ENCODE measurements at regions not wholly inside any gene's neighbourhood (a gene's known extent, or its start where the extent isn't known, plus 50 kb on each side); places are given as distances from the start of the nearest gene placed in this dataset.

DNA sequence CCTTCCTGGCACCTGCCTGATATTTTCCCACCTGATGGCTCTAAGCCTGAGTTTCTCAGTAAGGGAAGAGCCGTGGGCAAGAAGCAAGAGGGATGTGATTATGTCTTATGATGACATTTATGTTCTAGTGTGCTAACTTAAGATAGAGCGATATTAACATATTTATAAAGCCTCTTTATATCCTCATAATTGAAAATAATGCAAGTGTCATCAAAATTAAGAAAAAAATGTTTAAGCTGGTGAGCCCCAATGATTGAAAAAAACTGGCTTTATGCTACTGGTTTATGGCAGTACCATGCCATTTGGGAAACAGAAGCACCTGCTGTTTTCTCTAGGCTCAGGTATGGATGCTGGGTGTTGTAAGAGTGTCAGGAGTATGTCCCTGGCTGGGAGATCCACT is 431.5 kb upstream of the TPM1 start:
- Histone ChIP-seq H3K4me3 (ENCODE audit: low read depth in 1 of 3, low read length in 3 of 3) (no peak overlapping the region), H3K27ac (ENCODE audit: low read depth in 1 of 2, low read length in 2 of 2) (no peak overlapping the region), H3K9me3 (ENCODE audit: control insufficient read depth in 4 of 4, low read length in 3 of 4) (no peaks in the 10 kb centered on the region), H3K27me3 (ENCODE audit: control insufficient read depth in 4 of 4, insufficient read depth in 4 of 4, low read length in 3 of 4) (no peaks in the 10 kb centered on the region), H3K9ac (ENCODE audit: low read depth in 1 of 2, low read length in 2 of 2) (no peak overlapping the region), H3K36me3 (ENCODE audit: control insufficient read depth in 4 of 4, insufficient read depth in 3 of 4, low read depth in 1 of 4, low read length in 3 of 4) (no peaks in the 10 kb centered on the region), H3K4me1 (ENCODE audit: control insufficient read depth in 4 of 4, insufficient read depth in 4 of 4, low read length in 3 of 4) (peaks cover 1 to 6% (median 4%) of the 10 kb centered on the region in 4 donors)
- WGBS: 89% methylated on average over 2 of the region's 2 CpGs
- DNase-seq (ENCODE audit: low spot score): no peak
- TF ChIP-seq, protein P1, sequence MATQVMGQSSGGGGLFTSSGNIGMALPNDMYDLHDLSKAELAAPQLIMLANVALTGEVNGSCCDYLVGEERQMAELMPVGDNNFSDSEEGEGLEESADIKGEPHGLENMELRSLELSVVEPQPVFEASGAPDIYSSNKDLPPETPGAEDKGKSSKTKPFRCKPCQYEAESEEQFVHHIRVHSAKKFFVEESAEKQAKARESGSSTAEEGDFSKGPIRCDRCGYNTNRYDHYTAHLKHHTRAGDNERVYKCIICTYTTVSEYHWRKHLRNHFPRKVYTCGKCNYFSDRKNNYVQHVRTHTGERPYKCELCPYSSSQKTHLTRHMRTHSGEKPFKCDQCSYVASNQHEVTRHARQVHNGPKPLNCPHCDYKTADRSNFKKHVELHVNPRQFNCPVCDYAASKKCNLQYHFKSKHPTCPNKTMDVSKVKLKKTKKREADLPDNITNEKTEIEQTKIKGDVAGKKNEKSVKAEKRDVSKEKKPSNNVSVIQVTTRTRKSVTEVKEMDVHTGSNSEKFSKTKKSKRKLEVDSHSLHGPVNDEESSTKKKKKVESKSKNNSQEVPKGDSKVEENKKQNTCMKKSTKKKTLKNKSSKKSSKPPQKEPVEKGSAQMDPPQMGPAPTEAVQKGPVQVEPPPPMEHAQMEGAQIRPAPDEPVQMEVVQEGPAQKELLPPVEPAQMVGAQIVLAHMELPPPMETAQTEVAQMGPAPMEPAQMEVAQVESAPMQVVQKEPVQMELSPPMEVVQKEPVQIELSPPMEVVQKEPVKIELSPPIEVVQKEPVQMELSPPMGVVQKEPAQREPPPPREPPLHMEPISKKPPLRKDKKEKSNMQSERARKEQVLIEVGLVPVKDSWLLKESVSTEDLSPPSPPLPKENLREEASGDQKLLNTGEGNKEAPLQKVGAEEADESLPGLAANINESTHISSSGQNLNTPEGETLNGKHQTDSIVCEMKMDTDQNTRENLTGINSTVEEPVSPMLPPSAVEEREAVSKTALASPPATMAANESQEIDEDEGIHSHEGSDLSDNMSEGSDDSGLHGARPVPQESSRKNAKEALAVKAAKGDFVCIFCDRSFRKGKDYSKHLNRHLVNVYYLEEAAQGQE (IDR thresholded peaks at IDR 0.05): no peak
- TF ChIP-seq, protein P2, sequence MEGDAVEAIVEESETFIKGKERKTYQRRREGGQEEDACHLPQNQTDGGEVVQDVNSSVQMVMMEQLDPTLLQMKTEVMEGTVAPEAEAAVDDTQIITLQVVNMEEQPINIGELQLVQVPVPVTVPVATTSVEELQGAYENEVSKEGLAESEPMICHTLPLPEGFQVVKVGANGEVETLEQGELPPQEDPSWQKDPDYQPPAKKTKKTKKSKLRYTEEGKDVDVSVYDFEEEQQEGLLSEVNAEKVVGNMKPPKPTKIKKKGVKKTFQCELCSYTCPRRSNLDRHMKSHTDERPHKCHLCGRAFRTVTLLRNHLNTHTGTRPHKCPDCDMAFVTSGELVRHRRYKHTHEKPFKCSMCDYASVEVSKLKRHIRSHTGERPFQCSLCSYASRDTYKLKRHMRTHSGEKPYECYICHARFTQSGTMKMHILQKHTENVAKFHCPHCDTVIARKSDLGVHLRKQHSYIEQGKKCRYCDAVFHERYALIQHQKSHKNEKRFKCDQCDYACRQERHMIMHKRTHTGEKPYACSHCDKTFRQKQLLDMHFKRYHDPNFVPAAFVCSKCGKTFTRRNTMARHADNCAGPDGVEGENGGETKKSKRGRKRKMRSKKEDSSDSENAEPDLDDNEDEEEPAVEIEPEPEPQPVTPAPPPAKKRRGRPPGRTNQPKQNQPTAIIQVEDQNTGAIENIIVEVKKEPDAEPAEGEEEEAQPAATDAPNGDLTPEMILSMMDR (IDR thresholded peaks at IDR 0.05; ENCODE audit: low read depth, low read length, missing input control): no peak
- TF ChIP-seq, protein P3, sequence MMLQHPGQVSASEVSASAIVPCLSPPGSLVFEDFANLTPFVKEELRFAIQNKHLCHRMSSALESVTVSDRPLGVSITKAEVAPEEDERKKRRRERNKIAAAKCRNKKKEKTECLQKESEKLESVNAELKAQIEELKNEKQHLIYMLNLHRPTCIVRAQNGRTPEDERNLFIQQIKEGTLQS (IDR thresholded peaks at IDR 0.05): no peak
- no peak for TF ChIP-seq TAF1 (conservative IDR thresholded peaks at IDR 0.05)
- TF ChIP-seq RAD21 (IDR thresholded peaks at IDR 0.05): no peak
- no peak for TF ChIP-seq HNF4A (conservative IDR thresholded peaks at IDR 0.05)
- TF ChIP-seq GABPA (IDR thresholded peaks at IDR 0.05 in 1 of 2, conservative IDR thresholded peaks at IDR 0.05 in 1 of 2): no peak

DNA sequence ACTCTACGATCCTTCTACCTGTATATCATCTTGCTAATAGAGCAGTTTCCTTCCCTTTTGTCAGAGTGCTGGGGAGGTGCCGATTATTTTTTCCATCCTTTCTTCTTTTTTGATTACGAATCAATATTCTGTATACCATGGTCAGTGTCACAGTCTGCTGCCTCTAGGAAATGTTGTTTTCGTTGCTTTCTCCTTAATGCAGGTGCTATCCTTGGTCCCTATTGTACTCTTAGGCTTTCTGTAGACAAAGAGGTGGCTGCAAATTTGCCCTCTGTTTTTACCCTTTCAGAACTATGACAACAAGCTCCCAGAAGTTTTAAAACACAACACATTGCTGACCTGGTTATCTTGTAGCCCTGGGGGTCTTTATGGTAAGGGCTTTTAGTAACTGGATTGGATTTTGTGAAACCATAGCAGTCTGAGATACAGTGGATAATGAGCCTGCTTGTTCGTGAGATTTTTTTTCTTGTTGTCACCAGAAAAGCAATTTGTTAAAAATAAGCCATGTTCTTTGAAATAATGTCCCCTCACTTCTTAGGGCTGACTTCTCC is 430.3 kb upstream of the TPM1 start:
- Histone ChIP-seq H3K27me3 (ENCODE audit: control insufficient read depth in 4 of 4, insufficient read depth in 4 of 4, low read length in 3 of 4) (no peaks in the 10 kb centered on the region), H3K9ac (ENCODE audit: low read depth in 1 of 2, low read length in 2 of 2) (no peak overlapping the region), H3K27ac (ENCODE audit: low read depth in 1 of 2, low read length in 2 of 2) (no peak overlapping the region), H3K4me1 (ENCODE audit: control insufficient read depth in 4 of 4, insufficient read depth in 4 of 4, low read length in 3 of 4) (peaks cover 1 to 6% (median 4%) of the 10 kb centered on the region in 4 donors), H3K36me3 (ENCODE audit: control insufficient read depth in 4 of 4, insufficient read depth in 3 of 4, low read depth in 1 of 4, low read length in 3 of 4) (no peaks in the 10 kb centered on the region), H3K9me3 (ENCODE audit: control insufficient read depth in 4 of 4, low read length in 3 of 4) (no peaks in the 10 kb centered on the region), H3K4me3 (ENCODE audit: low read depth in 1 of 3, low read length in 3 of 3) (no peak overlapping the region)
- TF ChIP-seq, protein P2 (IDR thresholded peaks at IDR 0.05; ENCODE audit: low read depth, low read length, missing input control): no peak
- TF ChIP-seq RAD21 (IDR thresholded peaks at IDR 0.05) (no peak), EGR1 (IDR thresholded peaks at IDR 0.05; ENCODE audit: low read depth in 2 of 2) (no peak), RXRA (IDR thresholded peaks at IDR 0.05) (no peak), FOXA1 (IDR thresholded peaks at IDR 0.05) (no peak), YY1 (IDR thresholded peaks at IDR 0.05) (no peak), GABPA (IDR thresholded peaks at IDR 0.05 in 1 of 2, conservative IDR thresholded peaks at IDR 0.05 in 1 of 2) (no peak), HNF4G (IDR thresholded peaks at IDR 0.05) (no peak), NR2F2 (IDR thresholded peaks at IDR 0.05) (no peak), JUND (IDR thresholded peaks at IDR 0.05) (no peak), SP1 (IDR thresholded peaks at IDR 0.05) (no peak)
- TF ChIP-seq, protein P1 (IDR thresholded peaks at IDR 0.05): no peak
- TF ChIP-seq, protein P4, sequence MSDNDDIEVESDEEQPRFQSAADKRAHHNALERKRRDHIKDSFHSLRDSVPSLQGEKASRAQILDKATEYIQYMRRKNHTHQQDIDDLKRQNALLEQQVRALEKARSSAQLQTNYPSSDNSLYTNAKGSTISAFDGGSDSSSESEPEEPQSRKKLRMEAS (IDR thresholded peaks at IDR 0.05): no peak
- TF ChIP-seq, protein P5, sequence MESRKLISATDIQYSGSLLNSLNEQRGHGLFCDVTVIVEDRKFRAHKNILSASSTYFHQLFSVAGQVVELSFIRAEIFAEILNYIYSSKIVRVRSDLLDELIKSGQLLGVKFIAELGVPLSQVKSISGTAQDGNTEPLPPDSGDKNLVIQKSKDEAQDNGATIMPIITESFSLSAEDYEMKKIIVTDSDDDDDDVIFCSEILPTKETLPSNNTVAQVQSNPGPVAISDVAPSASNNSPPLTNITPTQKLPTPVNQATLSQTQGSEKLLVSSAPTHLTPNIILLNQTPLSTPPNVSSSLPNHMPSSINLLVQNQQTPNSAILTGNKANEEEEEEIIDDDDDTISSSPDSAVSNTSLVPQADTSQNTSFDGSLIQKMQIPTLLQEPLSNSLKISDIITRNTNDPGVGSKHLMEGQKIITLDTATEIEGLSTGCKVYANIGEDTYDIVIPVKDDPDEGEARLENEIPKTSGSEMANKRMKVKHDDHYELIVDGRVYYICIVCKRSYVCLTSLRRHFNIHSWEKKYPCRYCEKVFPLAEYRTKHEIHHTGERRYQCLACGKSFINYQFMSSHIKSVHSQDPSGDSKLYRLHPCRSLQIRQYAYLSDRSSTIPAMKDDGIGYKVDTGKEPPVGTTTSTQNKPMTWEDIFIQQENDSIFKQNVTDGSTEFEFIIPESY (IDR thresholded peaks at IDR 0.05): no peak
- TF ChIP-seq, protein P3 (IDR thresholded peaks at IDR 0.05): no peak
- 93% methylated on average over 5 of the region's 5 CpGs for WGBS
- no peak for DNase-seq (ENCODE audit: low spot score)

Measured in liver (tissue), 8 donors.